HG03139 (cell line): ENCODE measurements at regions not wholly inside any gene's neighbourhood (a gene's known extent, or its start where the extent isn't known, plus 50 kb on each side); places are given as distances from the start of the nearest gene placed in this dataset.

Source experiments
- ATAC-seq: cut with Tn5 transposase; IDR thresholded peaks from one replicate; pipeline ENCODE4 v1.9.1; 2021; ENCODE audit not compliant: unreplicated experiment

- no peak for ATAC-seq
Observed at GRCh38 chr13:22563272-22563671, 617.5 kb upstream of the SGCG start.

- no peak for ATAC-seq
Observed at GRCh38 chr13:22569811-22570210, 611.0 kb upstream of the SGCG start.

DNA sequence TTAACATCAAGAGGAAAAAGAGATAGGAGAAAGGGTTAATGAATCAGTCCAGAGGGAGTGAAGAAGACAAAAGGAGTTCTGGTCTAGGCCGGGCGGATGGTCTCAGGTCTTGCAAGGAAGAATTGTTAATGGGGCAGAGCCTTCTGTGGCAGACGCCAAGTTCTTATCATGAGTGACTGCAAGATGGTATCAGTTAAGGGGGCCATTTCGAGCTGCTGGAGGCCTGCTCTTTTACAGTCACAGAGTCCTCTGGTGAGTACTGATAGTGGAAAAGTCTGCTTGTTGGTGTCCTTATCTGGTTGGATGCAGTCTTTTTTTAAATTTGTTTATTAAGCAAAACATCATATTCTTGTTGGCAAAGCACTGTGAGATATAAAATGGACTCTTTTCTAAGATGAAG lies 590.9 kb upstream of the SGCG start:
- ATAC-seq, result no peak

DNA sequence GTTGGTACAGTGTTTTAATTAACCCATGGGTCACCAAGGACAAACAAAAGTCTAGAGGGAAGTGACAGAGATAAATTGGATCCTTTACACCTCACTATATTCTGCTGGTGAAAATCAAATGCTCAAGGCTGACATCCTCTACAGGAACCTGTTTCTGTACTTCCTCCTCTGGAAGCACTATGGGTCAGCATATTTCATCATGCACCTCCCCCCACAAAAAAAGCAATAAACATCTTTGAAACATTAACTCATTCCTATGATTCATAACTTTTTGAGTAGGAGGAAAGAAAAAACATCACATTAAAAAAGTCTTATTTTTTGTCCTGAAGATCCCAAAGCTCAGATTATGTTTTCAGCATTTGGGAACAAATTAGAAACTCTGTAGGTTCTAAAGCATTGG lies 588.3 kb upstream of the SGCG start:
- no peak for ATAC-seq

DNA sequence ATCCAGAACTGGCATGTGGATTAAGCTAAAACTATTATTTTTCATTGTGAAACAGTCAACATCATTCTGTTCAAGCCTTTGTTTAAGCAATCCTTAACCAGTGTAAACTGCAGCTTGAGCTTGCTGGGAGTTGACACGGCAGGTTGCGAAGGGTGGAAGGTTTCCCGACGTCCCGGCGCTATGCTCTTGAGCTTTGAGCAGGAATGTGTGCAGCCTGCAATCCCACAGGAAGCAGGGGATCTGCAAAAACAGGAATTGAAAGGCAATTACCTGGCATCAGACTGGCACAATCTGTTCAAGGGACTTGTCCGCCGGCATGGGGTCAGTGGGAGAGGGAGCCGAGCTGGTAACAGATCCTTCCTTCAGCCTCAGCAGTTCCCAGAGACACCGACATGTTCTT lies 586.7 kb upstream of the SGCG start:
- no peak for ATAC-seq

DNA sequence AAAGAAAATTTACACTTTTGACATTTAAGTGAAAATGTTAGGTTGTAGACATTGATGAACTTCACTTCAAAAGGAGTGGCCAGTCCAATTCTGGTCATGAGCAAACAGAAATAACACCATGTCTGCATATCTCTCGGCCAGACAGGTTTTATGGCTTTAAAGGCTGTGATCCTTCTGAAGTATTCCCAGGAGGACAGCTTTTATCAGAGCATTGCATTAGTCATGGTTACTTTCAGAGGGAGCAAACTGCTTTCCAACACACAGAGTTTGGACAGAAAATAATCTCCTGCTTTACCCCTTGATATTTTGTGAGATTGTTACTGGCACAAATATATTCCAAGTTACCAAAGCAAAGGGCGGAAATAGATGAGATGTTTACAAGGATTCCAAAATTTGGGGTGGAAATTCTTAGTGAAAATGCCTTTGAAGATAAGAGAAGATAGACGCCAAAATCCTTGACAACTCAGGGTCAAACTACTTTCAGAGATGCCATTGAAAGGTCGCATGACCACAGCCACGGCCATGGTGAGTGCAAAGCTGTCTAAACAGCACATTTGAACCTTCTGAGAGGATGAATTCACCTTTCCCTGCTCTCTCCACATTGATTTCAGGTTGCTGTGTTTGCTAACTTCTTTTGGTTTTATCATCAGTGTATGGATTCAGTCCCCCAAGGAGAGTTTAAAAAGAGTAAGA lies 584.5 kb upstream of the SGCG start:
- no peak for ATAC-seq

DNA sequence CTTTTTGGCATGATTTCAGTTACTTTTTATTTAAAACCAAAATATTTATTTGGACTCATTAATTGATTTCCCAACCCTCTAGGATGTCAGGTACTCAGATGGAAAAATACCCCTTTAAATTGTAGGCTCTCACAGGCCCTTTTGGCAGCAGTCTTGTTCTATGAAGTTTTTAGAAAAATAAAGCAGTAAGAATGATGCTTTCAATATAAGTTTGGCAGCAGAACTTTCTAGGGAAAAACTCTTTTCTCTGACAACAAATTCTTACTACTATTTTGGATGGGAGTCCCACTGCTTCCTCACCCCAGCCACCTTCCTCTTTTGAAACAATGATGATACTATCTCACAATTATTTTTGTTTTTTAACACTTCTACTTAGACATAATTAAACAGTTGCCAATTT lies 581.6 kb upstream of the SGCG start:
- no peak for ATAC-seq

GRCh38 chr13:22618002-22618401 lies 562.8 kb upstream of the SGCG start:
- ATAC-seq, result no peak

DNA sequence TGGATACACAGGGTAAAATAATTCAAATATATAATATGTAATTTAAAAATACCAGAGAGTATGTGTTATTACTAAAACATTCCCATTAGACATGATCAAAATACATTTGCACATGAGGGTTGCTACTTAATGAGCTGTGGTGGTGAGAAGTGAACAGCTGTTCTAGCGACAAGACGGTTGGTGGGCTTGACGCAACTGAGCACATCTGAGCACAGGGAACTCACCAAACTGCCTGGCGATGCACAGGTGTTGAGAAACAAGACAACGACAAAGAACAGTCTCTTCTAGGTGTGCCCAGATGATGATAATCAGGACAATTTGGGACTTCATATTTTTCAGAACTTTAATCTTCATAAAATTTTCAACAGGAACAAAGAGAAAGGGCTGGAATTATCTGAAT lies 555.1 kb upstream of the SGCG start:
- no peak for ATAC-seq

DNA sequence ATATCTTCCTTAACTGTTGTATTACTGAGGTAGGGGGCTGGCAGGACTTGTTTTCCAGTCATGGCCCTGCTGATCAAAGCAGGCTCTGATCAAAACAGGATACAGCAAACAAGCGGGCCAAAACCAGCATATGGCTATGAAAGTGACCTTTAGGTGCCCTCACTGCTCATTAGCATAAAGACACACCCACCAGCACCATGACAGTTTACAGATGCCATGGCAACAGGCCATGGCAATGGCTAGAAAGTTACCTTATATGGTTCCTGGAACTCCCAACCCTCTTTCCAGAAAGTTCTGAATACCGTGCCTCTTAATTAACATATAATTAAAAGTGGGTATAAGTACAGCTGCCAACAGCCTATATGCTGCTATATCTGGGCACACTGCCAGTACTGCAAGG lies 551.4 kb upstream of the SGCG start:
- no peak for ATAC-seq

GRCh38 chr13:22642088-22642487 lies 538.7 kb upstream of the SGCG start:
- no peak for ATAC-seq

GRCh38 chr13:22644941-22645340 lies 535.8 kb upstream of the SGCG start:
- no peak for ATAC-seq

GRCh38 chr13:22647156-22647850 lies 533.5 kb upstream of the SGCG start:
- ATAC-seq, result no peak

- no peak for ATAC-seq
Observed at GRCh38 chr13:22648320-22648801, 532.4 kb upstream of the SGCG start.

DNA sequence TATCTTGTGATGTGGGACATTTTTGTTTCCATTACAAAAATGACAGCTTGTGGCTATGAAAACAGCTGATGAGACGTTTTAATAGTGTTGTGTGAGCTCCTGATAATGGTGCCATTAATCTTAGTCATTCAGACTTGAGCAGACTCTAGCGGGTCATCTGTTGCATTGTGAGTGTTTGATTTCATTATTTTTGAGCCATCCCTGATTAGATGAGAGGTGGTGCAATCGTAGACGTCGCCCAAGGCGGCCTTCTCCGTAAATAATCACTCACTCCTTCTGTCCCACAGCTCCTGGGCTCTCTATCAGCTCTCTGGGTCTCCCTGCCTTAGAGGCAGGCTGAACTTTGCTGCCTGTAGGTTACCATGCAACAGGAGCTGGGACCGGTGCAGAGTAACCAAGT lies 528.0 kb upstream of the SGCG start:
- no peak for ATAC-seq

DNA sequence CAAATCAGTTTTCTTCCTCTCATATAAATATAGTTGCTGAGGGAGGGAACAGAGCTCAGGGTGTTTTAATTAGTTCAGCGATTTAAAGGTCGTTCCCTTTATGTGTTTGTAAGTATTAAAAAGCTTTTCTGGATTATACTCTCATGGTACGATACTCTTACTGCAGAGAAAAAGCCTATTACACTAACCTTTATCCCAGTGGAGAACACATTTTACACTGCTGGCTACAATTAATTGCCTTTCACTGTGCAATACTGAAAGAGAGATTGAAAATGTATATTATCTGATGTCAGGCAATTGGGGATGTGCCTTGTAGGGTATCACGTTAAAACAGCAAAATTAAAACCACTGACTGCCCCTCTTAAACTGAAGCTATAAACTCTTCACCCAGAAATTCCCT lies 526.9 kb upstream of the SGCG start:
- ATAC-seq, result no peak

DNA sequence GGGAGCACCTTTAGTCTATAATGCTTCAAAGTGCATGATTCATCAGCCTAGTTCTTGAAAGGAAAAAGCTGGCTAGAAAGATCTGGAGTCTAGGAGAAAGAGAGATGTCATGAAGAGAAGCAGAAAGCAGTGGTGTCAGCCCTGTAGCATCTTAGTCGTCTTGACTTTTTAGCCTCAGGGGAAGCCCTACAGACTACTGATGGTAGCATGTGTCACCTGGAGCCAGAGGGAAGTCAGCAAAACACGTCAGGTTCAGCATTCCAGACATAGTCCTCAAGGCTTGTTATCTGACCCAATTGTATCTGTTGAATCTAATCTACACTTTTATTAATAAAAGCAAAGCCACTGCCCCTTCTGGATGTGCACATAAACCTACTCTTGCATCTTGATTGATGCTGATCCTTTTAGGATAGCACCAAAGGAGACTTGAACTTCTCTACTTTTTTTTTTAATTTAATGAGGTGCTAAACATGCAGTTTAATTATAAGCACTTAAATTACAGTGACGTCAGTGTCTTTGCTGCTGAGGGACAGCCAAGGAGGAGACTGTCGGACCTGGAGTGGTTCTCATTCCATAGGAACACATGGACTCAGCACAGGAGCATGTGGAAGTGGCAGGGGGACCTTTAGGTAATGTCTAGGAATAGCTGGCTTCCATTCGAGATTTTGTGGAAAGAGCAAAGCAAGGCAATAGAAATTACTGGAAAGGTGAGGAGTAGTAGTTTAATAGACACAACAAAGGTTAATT lies 525.5 kb upstream of the SGCG start:
- ATAC-seq, result no peak

DNA sequence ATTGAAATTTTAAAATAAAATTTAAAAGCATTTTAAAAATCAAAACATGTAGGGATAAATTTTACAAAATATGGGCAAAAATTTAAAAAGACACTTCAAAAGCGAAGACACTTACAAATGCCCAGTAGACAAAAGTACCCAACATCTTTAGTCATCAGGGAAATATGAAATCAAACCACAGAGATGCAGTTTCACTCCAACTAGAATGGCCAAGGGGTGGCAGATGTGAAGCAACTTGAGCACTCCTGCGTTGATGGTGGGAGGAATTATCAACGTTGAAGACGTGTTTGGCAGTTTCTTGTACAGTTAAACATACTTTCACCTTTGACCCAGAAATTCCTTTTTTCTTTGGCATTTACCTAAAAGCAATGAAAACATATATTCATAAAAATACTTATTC lies 518.0 kb upstream of the SGCG start:
- no peak for ATAC-seq

DNA sequence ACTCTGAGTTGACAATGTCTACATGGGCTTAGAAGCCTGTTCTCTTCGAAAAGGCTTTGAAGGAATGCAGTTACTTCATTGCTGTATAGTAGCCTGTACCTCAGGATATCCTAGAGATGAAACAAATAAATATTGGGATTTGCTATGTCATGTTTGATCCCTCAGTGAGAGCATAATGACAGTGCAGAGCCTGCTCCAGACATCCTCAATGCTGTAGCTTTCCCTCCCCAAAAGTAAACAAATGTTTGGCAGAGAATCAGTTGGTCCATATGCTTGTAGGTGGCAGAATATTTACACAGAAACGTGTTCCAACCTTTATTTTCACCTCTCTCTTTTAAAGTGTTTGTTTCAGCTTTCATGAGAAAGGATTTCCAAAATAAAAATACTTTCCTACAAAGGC lies 515.3 kb upstream of the SGCG start:
- ATAC-seq, result no peak

GRCh38 chr13:22690756-22691155 lies 490.0 kb upstream of the SGCG start:
- no peak for ATAC-seq

DNA sequence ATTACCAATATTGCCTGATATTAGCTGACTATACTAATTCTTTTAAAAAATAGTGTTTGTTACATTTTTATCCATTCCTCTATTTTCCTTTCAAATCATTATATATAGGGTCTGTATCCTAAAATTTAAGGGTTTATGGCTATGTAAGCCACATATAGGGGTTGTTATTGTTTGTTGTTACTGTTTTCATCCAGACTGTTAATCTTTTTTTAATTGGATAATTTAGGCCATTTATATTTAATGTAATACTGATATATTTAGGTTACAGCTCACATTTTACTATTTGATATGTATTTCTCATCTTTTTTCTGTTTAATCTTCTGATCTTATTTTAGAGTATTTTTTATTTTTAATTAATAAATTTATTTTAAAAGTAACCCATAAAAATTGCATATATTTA lies 487.1 kb upstream of the SGCG start:
- no peak for ATAC-seq

DNA sequence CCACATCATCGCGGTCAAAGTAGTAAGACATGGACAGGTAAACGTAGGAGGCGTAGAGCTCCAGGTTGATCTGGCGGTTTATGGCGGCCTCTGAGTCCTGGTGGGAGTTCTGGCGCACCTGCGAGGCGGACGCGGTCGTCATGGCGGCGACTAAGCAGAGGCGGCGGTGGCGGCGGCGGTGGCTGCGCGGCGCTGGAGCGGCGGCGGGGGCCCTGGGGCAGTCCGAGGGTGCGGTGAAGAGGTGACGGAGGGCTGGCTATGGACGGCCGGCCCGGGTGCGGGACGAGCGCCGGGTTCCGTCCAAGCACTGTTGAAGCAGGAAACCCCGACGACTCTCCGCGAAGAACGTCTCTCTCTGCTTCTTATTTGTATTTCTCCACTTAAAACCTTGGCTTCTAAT lies 484.3 kb upstream of the SGCG start:
- no peak for ATAC-seq
